ENCODE measurements at regions not wholly inside any gene's neighbourhood (a gene's known extent, or its start where the extent isn't known, plus 50 kb on each side); places are given as distances from the start of the nearest gene placed in this dataset.

- Histone ChIP-seq H3K4me3 (replicated peaks; ENCODE audit: insufficient read depth, low read length) (no peak overlapping the region), H3K27ac (replicated peaks) (no peak overlapping the region), H3K27me3 (ENCODE audit: insufficient read depth, poor library complexity, severe bottlenecking) (no peaks in the 10 kb centered on the region)
- TF ChIP-seq CTCF (IDR thresholded peaks at IDR 0.05; ENCODE audit: insufficient read depth, low read length): no peak
- TF ChIP-seq GABPA (IDR thresholded peaks at IDR 0.05; ENCODE audit: low read depth): no peak
- no peak for DNase-seq (ENCODE audit: low read depth in 1 of 2, low spot score in 1 of 2)
Measured at GRCh38 chr6:91521999-91522398, 935.1 kb upstream of the MAP3K7 start.

GRCh38 chr6:91509711-91510110 lies 922.8 kb upstream of the MAP3K7 start:
- no peaks in the 10 kb centered on the region for H3K27me3 ChIP-seq (ENCODE audit: insufficient read depth, poor library complexity, severe bottlenecking)
- H3K4me3 ChIP-seq (replicated peaks; ENCODE audit: insufficient read depth, low read length): no peak overlapping the region
- DNase-seq (ENCODE audit: low read depth in 1 of 2, low spot score in 1 of 2): no peak
- no peak overlapping the region for H3K27ac ChIP-seq (replicated peaks)
- TF ChIP-seq REST (IDR thresholded peaks at IDR 0.05; ENCODE audit: insufficient replicate concordance, low read depth) (no peak), GABPA (IDR thresholded peaks at IDR 0.05; ENCODE audit: low read depth) (no peak), CTCF (IDR thresholded peaks at IDR 0.05; ENCODE audit: insufficient read depth, low read length) (no peak), SPI1 (IDR thresholded peaks at IDR 0.05; ENCODE audit: borderline replicate concordance, low read depth) (no peak), POLR2AphosphoS5 (IDR thresholded peaks at IDR 0.05; ENCODE audit: low read depth) (no peak)

- Histone ChIP-seq H3K27ac (replicated peaks) (no peak overlapping the region), H3K27me3 (ENCODE audit: insufficient read depth, poor library complexity, severe bottlenecking) (no peaks in the 10 kb centered on the region), H3K4me3 (replicated peaks; ENCODE audit: insufficient read depth, low read length) (no peak overlapping the region)
- no peak for TF ChIP-seq CTCF (IDR thresholded peaks at IDR 0.05; ENCODE audit: insufficient read depth, low read length)
- no peak for TF ChIP-seq SPI1 (IDR thresholded peaks at IDR 0.05; ENCODE audit: borderline replicate concordance, low read depth)
- TF ChIP-seq POLR2AphosphoS5 (IDR thresholded peaks at IDR 0.05; ENCODE audit: low read depth): no peak
- no peak for TF ChIP-seq REST (IDR thresholded peaks at IDR 0.05; ENCODE audit: insufficient replicate concordance, low read depth)
- TF ChIP-seq GABPA (IDR thresholded peaks at IDR 0.05; ENCODE audit: low read depth): no peak
- no peak for DNase-seq (ENCODE audit: low read depth in 1 of 2, low spot score in 1 of 2)
Measured at GRCh38 chr6:91509039-91509438, 922.2 kb upstream of the MAP3K7 start.

GRCh38 chr6:91506509-91506908 lies 919.6 kb upstream of the MAP3K7 start:
- TF ChIP-seq SPI1 (IDR thresholded peaks at IDR 0.05; ENCODE audit: borderline replicate concordance, low read depth) (no peak), REST (IDR thresholded peaks at IDR 0.05; ENCODE audit: insufficient replicate concordance, low read depth) (no peak), CTCF (IDR thresholded peaks at IDR 0.05; ENCODE audit: insufficient read depth, low read length) (no peak), POLR2AphosphoS5 (IDR thresholded peaks at IDR 0.05; ENCODE audit: low read depth) (no peak), GABPA (IDR thresholded peaks at IDR 0.05; ENCODE audit: low read depth) (no peak)
- Histone ChIP-seq H3K4me3 (replicated peaks; ENCODE audit: insufficient read depth, low read length) (no peak overlapping the region), H3K27ac (replicated peaks) (no peak overlapping the region), H3K27me3 (ENCODE audit: insufficient read depth, poor library complexity, severe bottlenecking) (no peaks in the 10 kb centered on the region)
- DNase-seq (ENCODE audit: low read depth in 1 of 2, low spot score in 1 of 2): no peak
